NCI-H526 (cell line): ENCODE measurements at regions not wholly inside any gene's neighbourhood (a gene's known extent, or its start where the extent isn't known, plus 50 kb on each side); places are given as distances from the start of the nearest gene placed in this dataset.

ENCODE experiments used
- DNase-seq, 2 experiments: peaks; one replicate each; lab custom pipeline; 2025; lab: John Stamatoyannopoulos, UW

DNA sequence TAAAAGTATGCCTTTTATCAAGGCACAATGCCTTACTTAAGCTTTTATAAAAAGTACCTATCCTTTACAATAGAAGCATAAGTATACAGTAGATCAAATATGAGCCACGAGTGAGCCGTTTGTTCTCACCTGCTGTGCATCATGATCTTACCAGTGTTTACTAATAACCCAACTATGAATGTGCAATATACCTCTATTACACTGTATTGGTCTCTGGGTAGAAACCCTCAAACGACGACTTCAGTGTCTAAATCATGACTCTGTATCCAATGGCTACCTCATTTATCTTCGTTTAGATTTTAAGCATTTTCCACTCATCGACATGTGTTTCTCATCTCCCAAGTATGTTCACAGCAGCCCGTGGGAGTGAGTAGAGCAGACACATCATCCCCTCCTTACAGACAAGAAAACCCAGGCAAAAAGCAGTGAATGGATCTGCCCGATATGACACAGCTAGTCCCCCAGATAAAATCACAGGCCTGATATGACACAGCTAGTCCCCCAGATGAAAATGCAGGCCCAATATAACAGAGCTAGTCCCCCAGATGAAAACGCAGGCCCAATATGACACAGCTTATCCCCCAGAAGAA lies 279.8 kb downstream of the TNS1 start:
- DNase-seq = no peak

GRCh38 chr2:217717646-217718045 lies 285.1 kb downstream of the TNS1 start:
- DNase-seq = peak in 1 of 2 experiments; percentile 45

DNA sequence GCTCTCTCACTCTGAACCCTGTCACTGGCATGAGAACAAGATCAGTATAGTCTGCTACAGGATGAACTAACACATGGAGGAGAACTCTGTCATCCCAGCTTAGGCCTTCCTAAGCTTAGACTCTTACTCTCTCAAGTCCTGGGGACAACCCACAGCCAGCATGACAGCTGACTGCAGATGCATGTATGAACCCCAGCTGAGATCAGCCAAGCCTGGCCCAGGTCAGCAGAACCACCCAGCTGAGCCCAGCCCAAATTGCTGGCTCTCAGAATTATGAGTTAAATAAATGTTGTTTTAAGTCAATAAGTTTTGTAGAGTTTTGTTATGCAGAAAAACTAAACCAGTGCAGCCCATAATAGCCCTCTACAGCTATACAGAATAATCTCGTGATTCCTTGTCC lies 287.3 kb downstream of the TNS1 start:
- DNase-seq = no peak

DNA sequence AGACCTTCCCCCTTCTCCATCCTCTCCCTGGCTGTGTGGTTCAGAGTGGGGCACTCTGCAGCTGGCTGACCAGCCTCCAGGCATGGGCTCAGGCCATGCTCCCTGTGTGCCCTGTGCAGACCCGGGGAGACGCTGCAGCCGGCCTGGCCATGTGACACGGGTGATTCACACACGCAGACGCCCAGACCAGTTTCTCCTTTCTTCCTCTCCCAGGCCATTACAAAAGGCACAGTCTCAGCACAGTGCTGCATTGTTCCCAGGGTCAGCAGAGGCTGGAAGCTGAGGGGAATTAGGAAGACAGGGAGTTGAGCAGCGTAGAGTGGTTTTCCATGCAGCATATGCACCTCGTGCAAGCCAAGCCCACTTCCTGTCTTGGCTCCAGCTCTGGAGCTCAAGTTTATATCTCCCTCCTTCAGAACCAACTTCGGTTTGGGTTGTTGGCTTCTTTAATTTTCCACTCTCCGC lies 288.5 kb downstream of the TNS1 start:
- DNase-seq = peak in 1 of 2 experiments; percentile 5

DNA sequence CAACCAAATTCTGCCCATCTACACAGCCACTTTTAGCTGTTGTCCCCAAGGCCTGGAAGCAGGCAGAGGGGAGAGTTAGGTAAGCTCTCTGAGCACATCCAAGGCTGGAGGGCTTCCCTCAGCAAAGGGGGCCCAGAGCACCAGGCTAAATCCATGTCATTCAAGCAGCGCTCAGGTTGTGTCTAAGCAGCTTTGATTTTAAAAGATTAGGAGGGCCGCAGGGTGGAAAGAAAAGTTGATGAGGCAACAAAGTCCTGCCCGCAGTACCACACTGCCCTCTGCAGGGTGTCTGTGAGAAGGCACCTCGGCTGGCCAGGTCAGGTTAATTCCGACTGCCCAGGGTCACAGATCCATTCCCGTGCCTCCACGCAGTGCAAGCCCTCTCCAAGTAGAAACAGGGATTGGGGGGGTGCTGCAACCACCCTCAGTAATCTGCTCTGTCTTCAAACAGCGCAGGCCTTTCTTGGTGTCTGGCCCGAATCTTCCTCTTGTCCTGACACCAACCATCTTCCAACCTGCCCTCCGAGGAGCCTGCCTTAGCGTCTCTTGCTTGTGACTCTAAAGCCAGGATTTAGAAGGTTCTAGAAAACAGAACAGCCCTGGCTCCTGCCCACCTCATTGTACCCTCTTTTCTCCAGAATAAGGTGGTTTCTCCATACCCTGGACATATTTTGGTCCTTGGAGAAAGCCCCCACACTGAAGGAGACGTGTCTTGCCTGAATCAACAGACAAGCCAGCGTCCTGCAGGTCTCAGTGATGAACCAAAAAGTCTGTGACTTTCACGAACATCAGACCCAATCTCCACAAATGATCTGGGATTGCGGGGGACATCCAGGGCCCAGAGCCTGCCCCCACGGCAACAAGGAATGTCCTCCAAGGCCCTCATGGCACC lies 289.2 kb downstream of the TNS1 start:
- peak; percentile 4 to 65 for DNase-seq

DNA sequence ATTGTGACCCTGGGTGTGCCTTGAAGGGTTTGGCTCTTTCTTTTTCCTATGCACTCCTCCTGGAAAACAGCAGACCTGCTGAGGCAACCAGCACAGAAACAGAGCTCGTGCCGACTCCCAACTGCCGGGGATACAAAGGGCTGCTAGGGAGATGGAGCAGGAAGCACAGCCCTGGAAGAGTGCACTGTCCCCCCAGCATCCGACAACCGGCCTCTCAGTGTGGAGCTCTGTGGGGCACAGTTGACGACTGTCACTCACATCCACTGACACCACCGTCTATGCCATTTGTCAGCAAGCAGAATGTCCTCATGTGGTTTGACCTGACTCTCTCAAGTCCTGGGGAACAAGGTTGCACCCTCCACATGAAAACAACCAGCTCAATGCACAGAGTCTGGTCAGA lies 290.4 kb downstream of the TNS1 start:
- DNase-seq = no peak

GRCh38 chr2:217711188-217711587 lies 291.6 kb downstream of the TNS1 start:
- DNase-seq = no peak

GRCh38 chr2:217710211-217710765 lies 292.5 kb downstream of the TNS1 start:
- no peak for DNase-seq

- DNase-seq = no peak
Measured at GRCh38 chr2:217709478-217710210, 293.2 kb downstream of the TNS1 start.

DNA sequence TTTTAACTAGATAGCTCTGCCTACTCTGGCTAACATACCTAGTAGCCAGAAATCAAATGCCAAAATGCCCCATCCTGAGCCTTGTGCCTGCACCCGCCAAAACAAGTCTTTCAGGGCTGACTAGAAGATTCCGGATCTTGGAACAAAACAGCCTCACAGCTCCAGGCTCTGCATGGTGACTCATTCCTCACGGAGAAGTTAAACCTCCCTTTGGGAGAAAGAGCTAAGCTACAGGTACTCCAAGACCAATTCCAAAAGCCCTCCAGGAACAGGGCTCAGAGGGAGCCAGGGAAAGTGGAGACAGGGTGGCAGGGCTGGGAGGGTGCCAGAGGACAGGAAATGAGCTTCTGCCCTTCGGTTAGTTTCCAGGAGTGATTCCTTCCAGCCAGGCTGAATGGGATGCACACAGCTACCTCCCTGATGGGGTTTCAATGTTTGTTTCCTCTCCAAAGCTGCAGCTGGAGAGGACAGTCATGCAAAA lies 295.6 kb downstream of the TNS1 start:
- no peak for DNase-seq

DNA sequence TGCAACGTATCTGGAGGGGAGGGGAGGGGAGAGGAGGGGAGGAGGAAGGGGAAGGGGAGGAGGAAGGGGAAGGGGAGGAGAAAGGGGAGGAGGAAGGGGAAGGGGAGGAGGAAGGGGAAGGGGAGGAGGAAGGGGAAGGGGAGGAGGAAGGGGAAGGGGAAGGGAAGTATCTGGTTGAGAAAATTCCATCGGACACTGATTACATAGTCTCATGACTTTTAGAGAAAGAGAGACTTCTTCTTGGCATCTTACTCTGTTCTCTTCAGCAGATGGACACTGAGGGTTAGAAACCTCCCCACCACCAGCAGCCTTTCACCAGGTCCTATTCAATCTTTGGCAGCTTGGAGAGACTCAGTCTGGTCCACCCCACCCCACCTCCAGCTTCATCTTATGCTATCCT lies 296.3 kb downstream of the TNS1 start:
- DNase-seq = no peak

DNA sequence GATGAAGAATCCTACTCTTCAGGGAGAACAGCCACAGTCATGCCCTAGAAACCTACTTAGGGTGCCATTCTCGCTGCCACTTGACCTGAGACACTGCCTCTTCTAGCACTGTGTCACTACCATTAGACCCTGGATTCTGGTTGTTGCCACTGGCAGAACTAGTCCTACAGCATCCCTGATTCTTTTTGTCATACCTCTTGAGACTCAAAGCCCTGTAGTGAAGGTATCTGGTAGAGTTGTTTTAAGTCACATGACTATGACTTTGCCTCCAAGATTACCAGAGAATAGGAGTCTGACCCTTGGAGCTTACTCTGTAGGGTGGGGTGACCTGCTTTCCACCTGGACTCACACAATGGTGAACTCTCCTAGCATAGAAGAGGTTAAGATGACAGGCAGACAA lies 296.7 kb downstream of the TNS1 start:
- DNase-seq = no peak

DNA sequence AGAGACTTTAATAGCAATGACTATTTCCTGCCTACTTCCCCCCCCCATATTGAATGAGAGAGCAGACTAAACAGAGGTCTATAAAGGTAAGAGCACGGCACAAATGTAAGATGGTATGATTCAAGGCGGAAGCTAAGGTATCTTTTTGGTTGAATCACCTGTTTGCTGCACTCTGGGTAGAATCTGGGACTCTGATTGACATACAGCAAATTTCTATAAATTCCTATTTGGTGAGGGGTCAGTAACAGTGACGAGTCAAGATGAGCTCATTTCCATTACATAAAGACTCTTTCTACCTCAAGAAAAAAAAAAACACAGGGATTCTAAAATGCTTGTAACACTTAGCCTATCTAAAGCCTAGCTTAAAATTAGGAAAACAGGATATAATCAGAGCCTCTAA lies 297.3 kb downstream of the TNS1 start:
- DNase-seq = no peak

- DNase-seq = no peak
Measured at GRCh38 chr2:217703999-217704398, 298.8 kb downstream of the TNS1 start.

- DNase-seq = no peak
Measured at GRCh38 chr2:217703102-217703501, 299.7 kb downstream of the TNS1 start.

- no peak for DNase-seq
Measured at GRCh38 chr2:217701622-217702021, 301.2 kb downstream of the TNS1 start.

DNA sequence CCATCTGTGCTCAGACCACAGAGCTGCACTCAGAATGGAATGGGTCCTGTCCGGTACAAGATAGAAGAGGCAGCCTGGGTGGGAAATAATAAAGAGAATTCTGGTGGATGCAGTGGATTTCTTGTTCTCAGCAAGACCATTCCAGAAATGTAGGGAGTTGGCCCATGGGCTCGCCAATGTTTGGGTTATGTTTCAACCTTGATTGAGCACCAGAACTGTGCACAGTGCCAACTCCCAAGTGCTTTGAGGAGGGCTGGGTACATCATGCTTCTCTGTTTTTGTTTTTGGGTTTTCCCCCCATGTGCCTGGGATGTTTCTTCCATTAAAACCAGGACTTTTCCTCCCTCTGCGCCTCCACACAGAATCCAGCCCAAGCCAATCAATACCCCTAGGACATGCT lies 304.1 kb downstream of the TNS1 start:
- DNase-seq = no peak

GRCh38 chr2:217695033-217695520 lies 307.7 kb downstream of the TNS1 start:
- no peak for DNase-seq

- DNase-seq = no peak
Measured at GRCh38 chr2:217694291-217694690, 308.5 kb downstream of the TNS1 start.

DNA sequence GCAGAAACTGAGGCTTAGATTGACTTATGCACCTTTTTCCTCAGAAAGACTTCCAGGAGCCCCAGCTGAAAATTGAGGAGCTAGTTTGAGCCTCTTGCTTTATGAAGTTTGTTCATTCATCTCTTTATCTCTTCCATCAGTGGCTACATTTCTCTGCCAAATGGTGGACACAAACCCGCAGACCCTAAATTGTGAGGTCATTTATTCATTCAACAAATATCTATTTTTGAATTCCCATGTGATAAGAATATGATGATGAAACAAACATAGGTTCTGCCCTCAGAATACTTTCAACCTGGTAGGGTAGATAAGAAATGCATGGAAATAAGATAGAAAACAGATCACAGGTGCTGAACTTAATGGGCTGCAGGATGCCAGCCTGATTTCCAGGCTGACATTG lies 309.4 kb downstream of the TNS1 start:
- DNase-seq = no peak

- DNase-seq = no peak
Measured at GRCh38 chr2:217691920-217692666, 310.7 kb downstream of the TNS1 start.
